Esophagus squamous epithelium (tissue), 5 donors: ENCODE measurements at regions not wholly inside any gene's neighbourhood (a gene's known extent, or its start where the extent isn't known, plus 50 kb on each side); places are given as distances from the start of the nearest gene placed in this dataset.

Source experiments
- DNase-seq: peaks from one replicate; lab custom pipeline; 2025; lab: John Stamatoyannopoulos, UW
- H3K27ac ChIP-seq, 4 donors: fragments of 200-600 bp; sonication (generic); one replicate each; pipeline ENCODE4 v1.5.1; 2016 to 2019; ENCODE audit warnings: mild to moderate bottlenecking in 1 of 4
- H3K27me3 ChIP-seq, 4 donors: fragments of 200-600 bp; sonication (generic); 1 replicate in 3 of 4; 2 replicates in 1 of 4; pipeline versions ENCODE4 v1.5.1 to v1.6.0; 2017 to 2021; ENCODE audit warnings: antibody characterized with exemption in 1 of 4
- H3K36me3 ChIP-seq, 3 donors: fragments of 200-600 bp; sonication (generic); one replicate each; pipeline ENCODE4 v1.5.1; 2016 to 2019
- H3K4me1 ChIP-seq, 3 donors: fragments of 200-600 bp; sonication (generic); one replicate each; pipeline ENCODE4 v1.5.1; 2017 to 2019
- H3K4me3 ChIP-seq, 4 donors: fragments of 200-600 bp; sonication (generic); 1 replicate in 3 of 4; 2 replicates in 1 of 4; pipeline ENCODE4 v1.5.1; 2016 to 2019; ENCODE audit warnings: mild to moderate bottlenecking in 2 of 4, moderate library complexity in 1 of 4
- H3K9me3 ChIP-seq, 3 donors: fragments of 200-600 bp; sonication (generic); one replicate each; pipeline ENCODE4 v1.5.1; 2016 to 2019
- CTCF ChIP-seq, 6 experiments: fragments of 450-650 bp in 4 of 6; fragments of 200-600 bp in 2 of 6; sonication (generic) in 2 of 6; IDR thresholded peaks; one replicate each; pipeline ENCODE4 v1.5.1; 2016 to 2019; ENCODE audit warnings: antibody characterized with exemption in 6 of 6, mild to moderate bottlenecking in 4 of 6, moderate library complexity in 4 of 6
- POLR2A ChIP-seq, 4 donors: fragments of 450-650 bp; IDR thresholded peaks; one replicate each; pipeline ENCODE4 v1.6.1; 2017; ENCODE audit warnings: antibody characterized with exemption in 4 of 4, mild to moderate bottlenecking in 4 of 4, moderate library complexity in 3 of 4
- WGBS, 2 donors: methylation state at CpG; one replicate each; pipeline ENCODE4 v1.1.5; 2018; 5-methylcytosine and 5-hydroxymethylcytosine counted together
- intact Hi-C: fragments of 100-400 bp; cut with DNase I; formaldehyde crosslinking; loops from one replicate; pipeline ENCODE4 v1.15.0; 2022
- donor health status: DM: yes; HTN: yes; CAD: no.

GRCh38 chr6:67877288-67877687 lies 757.8 kb upstream of the ADGRB3 start:
- TF ChIP-seq CTCF (IDR thresholded peaks at IDR 0.05) (no peak), POLR2A (IDR thresholded peaks at IDR 0.05) (no peak)
- Histone ChIP-seq H3K4me1 (no peaks in the 10 kb centered on the region), H3K4me3 (no peak overlapping the region), H3K36me3 (no peaks in the 10 kb centered on the region), H3K27me3 (no peaks in the 10 kb centered on the region), H3K9me3 (peaks cover 0 to 7% (median 0%) of the 10 kb centered on the region in 3 donors), H3K27ac (no peak overlapping the region)
- WGBS, 2 donors: 63 to 80% methylated on average over 2 of the region's 2 CpGs
- intact Hi-C loops: no loop called here
- DNase-seq: no peak

- Histone ChIP-seq H3K36me3 (no peaks in the 10 kb centered on the region), H3K4me1 (no peaks in the 10 kb centered on the region), H3K9me3 (peaks cover 0 to 7% (median 0%) of the 10 kb centered on the region in 3 donors), H3K27me3 (no peaks in the 10 kb centered on the region), H3K4me3 (no peak overlapping the region), H3K27ac (no peak overlapping the region)
- no peak for DNase-seq
- intact Hi-C loops: no loop called here
- TF ChIP-seq POLR2A (IDR thresholded peaks at IDR 0.05) (no peak), CTCF (IDR thresholded peaks at IDR 0.05) (no peak)
Observed at GRCh38 chr6:67875877-67876383, 759.2 kb upstream of the ADGRB3 start.

DNA sequence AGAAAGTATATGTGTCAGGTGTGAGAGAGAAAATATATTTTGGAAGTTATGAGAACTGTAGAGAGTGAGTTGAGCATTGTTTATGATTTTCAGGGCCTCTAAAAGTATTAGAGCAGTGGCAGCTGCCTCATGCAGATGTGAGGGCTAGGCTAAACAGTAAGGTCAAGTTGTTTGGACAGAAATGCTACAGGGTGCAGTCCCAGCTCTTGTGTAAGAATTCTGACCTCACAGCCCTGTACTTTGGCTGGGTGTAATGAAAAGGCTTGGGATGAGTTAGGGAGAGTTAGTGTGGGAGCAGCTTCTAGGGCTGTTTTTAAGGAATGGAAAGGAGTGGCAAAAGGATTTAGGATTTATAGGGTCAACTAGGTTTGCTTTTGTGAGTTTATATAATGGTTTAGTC lies 764.8 kb upstream of the ADGRB3 start:
- TF ChIP-seq POLR2A (IDR thresholded peaks at IDR 0.05): no peak
- TF ChIP-seq CTCF (IDR thresholded peaks at IDR 0.05): no peak
- Histone ChIP-seq H3K27me3 (no peaks in the 10 kb centered on the region), H3K9me3 (peaks cover 0 to 7% (median 0%) of the 10 kb centered on the region in 3 donors), H3K4me1 (no peaks in the 10 kb centered on the region), H3K36me3 (no peaks in the 10 kb centered on the region), H3K4me3 (no peak overlapping the region), H3K27ac (no peak overlapping the region)
- DNase-seq: no peak
- intact Hi-C loops: no loop called here

DNA sequence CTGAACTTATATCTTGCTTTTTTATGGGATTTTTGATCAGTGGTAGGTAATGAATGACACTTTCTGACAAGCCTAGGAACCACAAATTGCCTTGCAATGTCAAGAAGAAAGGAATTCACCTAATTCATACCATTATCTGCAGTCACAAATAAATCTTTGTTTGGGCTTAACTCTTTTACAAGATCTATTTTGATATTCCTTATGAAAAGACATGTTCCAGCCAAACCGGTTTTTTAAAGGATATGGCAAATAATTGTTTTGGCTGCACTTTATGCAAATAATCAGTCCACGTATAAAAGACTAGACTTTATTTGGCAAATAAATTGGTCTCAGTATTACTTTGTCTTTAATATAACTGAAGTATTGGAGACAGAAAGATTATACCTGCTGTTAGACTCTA lies 771.7 kb upstream of the ADGRB3 start:
- H3K4me1 ChIP-seq: no peaks in the 10 kb centered on the region
- intact Hi-C loops: no loop called here
- H3K36me3 ChIP-seq: no peaks in the 10 kb centered on the region
- H3K27me3 ChIP-seq: no peaks in the 10 kb centered on the region
- H3K9me3 ChIP-seq: no peaks in the 10 kb centered on the region
- no peak overlapping the region for H3K27ac ChIP-seq
- no peak overlapping the region for H3K4me3 ChIP-seq
- 46% methylated on average over 2 of the region's 2 CpGs for WGBS, 2 donors
- no peak for DNase-seq
- TF ChIP-seq CTCF (IDR thresholded peaks at IDR 0.05) (no peak), POLR2A (IDR thresholded peaks at IDR 0.05) (no peak)

GRCh38 chr6:67854098-67854497 lies 781.0 kb upstream of the ADGRB3 start:
- no peaks in the 10 kb centered on the region for H3K9me3 ChIP-seq
- no peak for TF ChIP-seq CTCF (IDR thresholded peaks at IDR 0.05)
- TF ChIP-seq POLR2A (IDR thresholded peaks at IDR 0.05): no peak
- intact Hi-C loops: no loop called here

More at GRCh38 chr6:67854098-67854497, 781.0 kb upstream of the ADGRB3 start:
- Histone ChIP-seq H3K36me3 (no peaks in the 10 kb centered on the region), H3K27ac (no peak overlapping the region), H3K4me1 (no peaks in the 10 kb centered on the region), H3K27me3 (no peaks in the 10 kb centered on the region), H3K4me3 (no peak overlapping the region)
- no peak for DNase-seq
